AG10803 (cell line): ENCODE measurements at regions not wholly inside any gene's neighbourhood (a gene's known extent, or its start where the extent isn't known, plus 50 kb on each side); places are given as distances from the start of the nearest gene placed in this dataset.

ENCODE experiments used
- DNase-seq: peaks from one replicate; pipeline ENCODE4 v3.0.0; 2010; ENCODE audit warnings: low read depth
- H3K4me3 ChIP-seq: 2 replicates; pipeline ENCODE4 v1.5.1; 2011; ENCODE audit warnings: mild to moderate bottlenecking, low read length, control low read depth
- TF ChIP-seq, protein P1 (sequence below): conservative IDR thresholded peaks from 2 replicates; pipeline ENCODE4 v1.5.1; 2011; ENCODE audit warnings: mild to moderate bottlenecking, low read length, control low read depth, inconsistent platforms

DNA sequence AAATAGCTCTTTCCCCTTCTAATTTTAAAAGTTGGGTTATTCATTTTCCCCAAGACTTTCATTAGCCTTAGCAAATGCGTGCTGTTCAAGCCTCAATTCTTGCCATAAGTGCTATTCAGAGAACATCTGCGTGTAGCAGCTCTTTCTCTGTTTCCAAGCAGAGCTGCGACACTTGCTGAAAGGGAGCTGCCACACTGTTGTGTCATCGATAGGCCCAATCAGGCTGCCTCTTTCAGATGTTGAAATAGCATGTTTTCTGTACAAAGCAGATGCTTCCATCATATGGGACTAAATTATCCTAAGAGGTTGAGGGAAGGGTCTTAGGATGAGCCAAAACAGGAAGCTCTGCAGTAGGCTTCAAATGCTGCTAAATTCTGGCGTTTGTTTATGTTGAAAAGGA, 220.9 kb upstream of the CDC14C start:
- no peak overlapping the region for H3K4me3 ChIP-seq
- TF ChIP-seq, protein P1, sequence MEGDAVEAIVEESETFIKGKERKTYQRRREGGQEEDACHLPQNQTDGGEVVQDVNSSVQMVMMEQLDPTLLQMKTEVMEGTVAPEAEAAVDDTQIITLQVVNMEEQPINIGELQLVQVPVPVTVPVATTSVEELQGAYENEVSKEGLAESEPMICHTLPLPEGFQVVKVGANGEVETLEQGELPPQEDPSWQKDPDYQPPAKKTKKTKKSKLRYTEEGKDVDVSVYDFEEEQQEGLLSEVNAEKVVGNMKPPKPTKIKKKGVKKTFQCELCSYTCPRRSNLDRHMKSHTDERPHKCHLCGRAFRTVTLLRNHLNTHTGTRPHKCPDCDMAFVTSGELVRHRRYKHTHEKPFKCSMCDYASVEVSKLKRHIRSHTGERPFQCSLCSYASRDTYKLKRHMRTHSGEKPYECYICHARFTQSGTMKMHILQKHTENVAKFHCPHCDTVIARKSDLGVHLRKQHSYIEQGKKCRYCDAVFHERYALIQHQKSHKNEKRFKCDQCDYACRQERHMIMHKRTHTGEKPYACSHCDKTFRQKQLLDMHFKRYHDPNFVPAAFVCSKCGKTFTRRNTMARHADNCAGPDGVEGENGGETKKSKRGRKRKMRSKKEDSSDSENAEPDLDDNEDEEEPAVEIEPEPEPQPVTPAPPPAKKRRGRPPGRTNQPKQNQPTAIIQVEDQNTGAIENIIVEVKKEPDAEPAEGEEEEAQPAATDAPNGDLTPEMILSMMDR, result no peak
- no peak for DNase-seq

DNA sequence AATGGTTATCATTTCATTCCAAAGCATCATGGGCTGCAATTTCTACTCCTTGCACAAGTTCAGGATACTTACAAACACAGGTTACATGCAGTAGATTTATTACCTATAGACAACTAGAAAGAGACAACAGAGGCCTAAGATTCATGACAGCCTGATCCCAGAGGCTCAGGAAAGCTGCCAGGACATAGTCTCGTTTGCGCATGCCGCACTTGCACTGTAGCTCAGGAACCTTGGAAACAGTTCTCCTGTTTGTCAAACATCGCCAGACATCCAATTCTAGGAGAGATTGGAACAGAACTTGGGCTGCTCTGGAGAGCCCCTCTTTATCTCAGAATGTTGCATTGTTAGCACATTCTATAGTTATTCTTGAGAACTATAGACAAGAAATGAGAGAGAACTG, 216.2 kb upstream of the CDC14C start:
- TF ChIP-seq, protein P1, result no peak
- no peak for DNase-seq
- H3K4me3 ChIP-seq, result no peak overlapping the region

DNA sequence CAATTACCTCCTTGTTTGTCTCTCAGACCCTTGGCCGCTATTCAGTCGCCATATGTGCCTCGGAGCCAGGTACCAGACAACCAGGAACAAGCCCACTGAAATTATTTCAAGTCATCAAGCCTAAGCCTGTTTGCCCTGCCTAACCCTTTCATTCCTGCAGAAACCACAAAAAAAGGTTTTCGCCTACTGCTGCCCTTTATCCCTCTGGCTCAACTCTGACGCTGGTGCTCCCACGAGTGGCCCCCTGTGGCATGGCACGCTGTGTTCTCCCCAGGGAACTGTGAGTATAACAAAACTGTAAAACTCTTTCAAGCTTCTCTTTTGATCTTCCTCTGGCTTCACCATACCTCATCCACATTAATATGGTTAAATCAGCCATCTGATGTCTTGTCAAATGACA, 215.7 kb upstream of the CDC14C start:
- no peak for DNase-seq
- H3K4me3 ChIP-seq, result no peak overlapping the region
- TF ChIP-seq, protein P1, result no peak

DNA sequence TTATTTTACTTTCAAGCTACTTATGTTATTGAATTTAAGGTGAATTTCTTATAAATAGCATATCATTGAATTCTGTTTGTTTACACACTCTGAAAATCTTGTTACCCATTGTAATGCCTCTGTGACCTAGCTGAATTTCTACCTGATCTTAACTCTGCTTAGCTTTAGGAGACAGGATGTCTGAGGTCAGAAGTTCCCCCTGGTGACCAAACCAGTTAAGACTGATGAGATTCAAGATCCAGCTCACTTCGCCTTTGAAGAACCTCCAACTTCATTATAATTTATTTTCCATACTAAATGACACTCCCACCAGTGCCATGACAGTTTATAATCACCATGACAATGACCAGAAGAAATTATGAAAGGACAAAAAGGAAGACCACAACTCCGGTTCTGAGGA, 213.4 kb upstream of the CDC14C start:
- TF ChIP-seq, protein P1, result no peak
- no peak for DNase-seq
- H3K4me3 ChIP-seq, result no peak overlapping the region

DNA sequence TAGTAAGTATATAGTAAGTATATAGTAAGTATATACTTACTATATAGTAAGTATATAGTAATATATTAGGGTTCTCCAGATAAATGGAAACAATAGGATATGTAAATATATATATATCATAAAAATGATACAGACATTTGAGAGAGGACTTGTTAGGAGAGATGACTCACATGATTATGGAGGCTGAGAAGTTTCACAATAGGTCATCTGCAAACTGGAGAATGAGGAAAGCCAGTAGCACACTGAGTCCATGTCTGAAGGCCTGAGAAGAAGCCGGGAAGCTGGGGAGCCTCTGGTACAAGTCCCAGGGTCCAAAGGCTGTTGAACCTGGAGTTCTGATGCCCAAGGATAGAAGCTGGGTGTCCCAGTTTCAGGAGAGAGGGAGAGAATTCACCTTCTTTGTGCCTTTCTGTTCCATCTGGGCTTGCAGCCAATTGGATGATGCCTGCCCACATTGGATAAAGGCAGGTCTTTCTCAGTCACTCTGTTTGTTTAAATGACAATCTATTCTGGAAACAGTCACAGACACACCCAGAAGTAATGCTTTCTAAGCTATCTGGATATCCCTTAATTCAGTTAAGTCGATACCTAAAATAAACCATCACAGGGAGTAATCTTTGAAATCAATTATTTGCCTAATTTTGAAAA, 205.5 kb upstream of the CDC14C start:
- no peak overlapping the region for H3K4me3 ChIP-seq
- DNase-seq, result peak; percentile 2
- TF ChIP-seq, protein P1, result no peak

DNA sequence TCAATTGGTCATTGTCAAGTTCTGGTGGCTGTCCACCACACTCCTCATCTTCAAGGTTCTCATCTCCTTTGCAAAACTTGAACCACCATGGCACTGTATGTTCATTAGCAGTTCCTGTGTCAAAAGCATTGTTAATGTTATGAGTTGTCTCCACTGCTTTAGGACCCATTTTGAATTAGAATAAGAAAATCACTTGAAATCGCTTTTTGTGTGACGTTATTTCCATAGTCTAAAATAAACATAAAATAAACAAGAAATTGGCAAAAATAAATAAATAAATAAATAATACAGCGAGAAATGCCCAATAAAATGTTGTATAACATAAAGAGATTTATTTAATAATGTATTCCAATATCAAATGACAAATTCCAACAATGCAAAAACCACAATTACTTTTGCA, 195.5 kb upstream of the CDC14C start:
- TF ChIP-seq, protein P1, result no peak
- DNase-seq, result no peak
- H3K4me3 ChIP-seq, result no peak overlapping the region

DNA sequence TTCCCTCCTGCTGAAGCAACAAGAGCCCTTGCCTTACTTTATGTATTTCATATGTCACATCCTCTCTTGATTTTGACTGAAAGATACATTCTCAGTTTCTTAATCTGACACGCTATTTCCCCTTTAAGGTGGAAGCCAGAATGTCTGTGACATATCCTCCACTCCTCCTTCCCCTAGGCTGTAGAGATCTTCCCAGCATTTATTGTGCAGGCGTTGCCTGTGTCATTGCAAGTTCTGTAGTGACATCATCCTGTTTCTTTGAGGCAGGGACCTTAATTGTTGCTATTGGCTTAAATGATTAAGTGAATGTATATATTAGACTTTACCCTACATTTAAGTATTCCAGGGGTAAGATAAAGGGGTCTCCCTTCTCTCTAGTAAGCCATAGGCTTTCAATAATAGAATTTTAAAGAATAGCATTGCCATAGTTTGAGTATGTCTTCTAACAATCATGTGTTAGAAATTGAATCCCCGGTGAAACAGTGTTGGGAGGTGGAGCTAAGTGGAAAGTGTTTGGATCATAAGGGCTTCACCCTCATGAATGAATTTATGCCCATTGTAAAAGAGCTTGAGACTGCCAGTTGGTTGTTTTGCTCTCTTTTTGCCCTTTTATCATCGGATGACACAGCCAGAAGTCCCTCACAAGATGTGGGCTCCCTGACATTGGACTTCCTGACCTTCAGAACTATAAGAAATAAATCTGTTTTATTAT, 189.5 kb upstream of the CDC14C start:
- DNase-seq, result no peak
- no peak overlapping the region for H3K4me3 ChIP-seq
- TF ChIP-seq, protein P1, result no peak
